ENCODE measurements at regions not wholly inside any gene's neighbourhood (a gene's known extent, or its start where the extent isn't known, plus 50 kb on each side); places are given as distances from the start of the nearest gene placed in this dataset.
"Not testable (repeated sequence)": the region's sequence is repeated elsewhere in the genome, so short reads cannot be mapped to it uniquely, and the experiment has no call there.

GRCh38 chr1:59188413-59189213, 108.3 kb upstream of the FGGY start:
- DNase-seq, result no peak

GRCh38 chr1:59193443-59194093, 103.3 kb upstream of the FGGY start:
- DNase-seq, result no peak

- DNase-seq, result no peak
Measured at GRCh38 chr1:59194621-59195020, 102.3 kb upstream of the FGGY start.

GRCh38 chr1:59195151-59195550, 101.7 kb upstream of the FGGY start:
- no peak for DNase-seq

- DNase-seq, result no peak
Measured at GRCh38 chr1:59198564-59198963, 98.3 kb upstream of the FGGY start.

GRCh38 chr1:59199147-59199546, 97.7 kb upstream of the FGGY start:
- no peak for DNase-seq

- no peak for DNase-seq
Measured at GRCh38 chr1:59199719-59200376, 97.0 kb upstream of the FGGY start.

GRCh38 chr1:59201341-59201740, 95.6 kb upstream of the FGGY start:
- no peak for DNase-seq

GRCh38 chr1:59202455-59202854, 94.4 kb upstream of the FGGY start:
- no peak for DNase-seq

GRCh38 chr1:59204001-59204400, 92.9 kb upstream of the FGGY start:
- no peak for DNase-seq

- DNase-seq, result not testable (repeated sequence)
Measured at GRCh38 chr1:59206616-59207015, 90.3 kb upstream of the FGGY start.

GRCh38 chr1:59210430-59210829, 86.5 kb upstream of the FGGY start:
- DNase-seq, result not testable (repeated sequence)

- DNase-seq, result no peak
Measured at GRCh38 chr1:59212706-59213105, 84.2 kb upstream of the FGGY start.

GRCh38 chr1:59214248-59215208, 82.4 kb upstream of the FGGY start:
- DNase-seq, result no peak

- DNase-seq, result no peak
Measured at GRCh38 chr1:59215766-59216291, 81.1 kb upstream of the FGGY start.

- not testable (repeated sequence) for DNase-seq
Measured at GRCh38 chr1:59217439-59217838, 79.5 kb upstream of the FGGY start.

- DNase-seq, result no peak
Measured at GRCh38 chr1:59218521-59219236, 78.2 kb upstream of the FGGY start.

- DNase-seq, result no peak
Measured at GRCh38 chr1:59219916-59220315, 77.0 kb upstream of the FGGY start.

- DNase-seq, result no peak
Measured at GRCh38 chr1:59220356-59220755, 76.5 kb upstream of the FGGY start.

GRCh38 chr1:59223198-59223597, 73.7 kb upstream of the FGGY start:
- DNase-seq, result no peak

- DNase-seq, result no peak
Measured at GRCh38 chr1:59223989-59224634, 72.8 kb upstream of the FGGY start.
